CD4-positive, alpha-beta T cell (primary cell): ENCODE measurements at regions not wholly inside any gene's neighbourhood (a gene's known extent, or its start where the extent isn't known, plus 50 kb on each side); places are given as distances from the start of the nearest gene placed in this dataset.

Experiments used
- ATAC-seq: fragments of 200-7000 bp; cut with Tn5 transposase; one replicate; pipeline ENCODE4 v1.10.0; 2022; ENCODE audit warnings: mild to moderate bottlenecking; ENCODE audit not compliant: poor library complexity
- CTCF ChIA-PET: fragments of 350-600 bp; sonication (Branson Sonifier 250); formaldehyde crosslinking; loops from one replicate; lab custom pipeline; 2021; ENCODE audit warnings: antibody characterized with exemption, inconsistent platforms; lab: Charles Lee
- POLR2A ChIA-PET: fragments of 350-600 bp; sonication (Branson Sonifier 250); formaldehyde crosslinking; loops from one replicate; lab custom pipeline; 2021; ENCODE audit warnings: antibody characterized with exemption, inconsistent platforms; lab: Charles Lee
- DNase-seq, 14 experiments: peaks; one replicate each; pipeline ENCODE4 v3.0.0-alpha.2; 2013 to 2020; ENCODE audit warnings: mixed read lengths in 2 of 14
- H3K27ac ChIP-seq, 2 donors: one replicate each; pipeline versions ENCODE4 v1.5.1 to v1.7.0; 2013; ENCODE audit warnings: low read length in 2 of 2, low read depth in 1 of 2, mild to moderate bottlenecking in 1 of 2
- H3K27me3 ChIP-seq, 2 experiments: 1 replicate in 1 of 2; 2 replicates in 1 of 2; pipeline versions ENCODE4 v1.6.1 to v1.7.0; 2013; ENCODE audit warnings: low read length in 2 of 2, control low read depth in 1 of 2, mild to moderate bottlenecking in 1 of 2, moderate library complexity in 1 of 2; ENCODE audit not compliant: insufficient read depth in 2 of 2, control insufficient read depth in 1 of 2
- H3K36me3 ChIP-seq: one replicate; pipeline ENCODE4 v1.6.1; 2013; ENCODE audit warnings: low read length, control low read depth; ENCODE audit not compliant: insufficient read depth
- H3K4me1 ChIP-seq: one replicate; pipeline ENCODE4 v1.6.1; 2013; ENCODE audit warnings: low read length, control low read depth; ENCODE audit not compliant: insufficient read depth
- H3K4me3 ChIP-seq: one replicate; pipeline ENCODE4 v1.5.1; 2013; ENCODE audit warnings: mild to moderate bottlenecking, low read length, moderate library complexity
- H3K9me3 ChIP-seq, 2 experiments: 1 replicate in 1 of 2; 2 replicates in 1 of 2; pipeline versions ENCODE4 v1.6.1 to v1.7.0; 2013; ENCODE audit warnings: low read length in 2 of 2, mild to moderate bottlenecking in 2 of 2, control low read depth in 1 of 2, moderate library complexity in 1 of 2; ENCODE audit not compliant: control insufficient read depth in 1 of 2, insufficient read depth in 1 of 2
- H3K27ac Mint-ChIP-seq: one replicate; pipeline ENCODE4 v1.8.0; 2020; ENCODE audit warnings: mixed read lengths
- H3K27me3 Mint-ChIP-seq: one replicate; pipeline ENCODE4 v1.8.0; 2021; ENCODE audit warnings: mixed read lengths
- H3K36me3 Mint-ChIP-seq: one replicate; pipeline ENCODE4 v1.8.0; 2021; ENCODE audit warnings: low read depth, mixed read lengths
- H3K4me1 Mint-ChIP-seq: one replicate; pipeline ENCODE4 v1.8.0; 2021; ENCODE audit warnings: low read depth, mixed read lengths
- H3K4me3 Mint-ChIP-seq: one replicate; pipeline ENCODE4 v1.8.0; 2020; ENCODE audit warnings: mild to moderate bottlenecking, mixed read lengths
- H3K9me3 Mint-ChIP-seq: one replicate; pipeline ENCODE4 v1.8.0; 2020; ENCODE audit warnings: mixed read lengths
- CTCF ChIP-seq: fragments of 200-600 bp; IDR thresholded peaks from one replicate; pipeline ENCODE4 v1.8.0; 2022; ENCODE audit warnings: antibody characterized with exemption, mild to moderate bottlenecking
- intact Hi-C, 2 experiments: fragments of 100-400 bp; cut with DNase I in 1 of 2; cut with micrococcal nuclease in 1 of 2; formaldehyde crosslinking; loops; one replicate each; pipeline versions ENCODE4 v1.15.1 to v1.9.0; 2023 to 2025; cut with DNase I, micrococcal nuclease

- TF ChIP-seq CTCF: no peak
- no peaks in the 10 kb centered on the region for H3K9me3 ChIP-seq
- no peak overlapping the region for H3K4me3 ChIP-seq
- Mint-ChIP-seq H3K4me1 (no peaks in the 10 kb centered on the region), H3K36me3 (no peaks in the 10 kb centered on the region), H3K27me3 (no peaks in the 10 kb centered on the region), H3K27ac (no peak overlapping the region), H3K4me3 (no peak overlapping the region), H3K9me3 (no peaks in the 10 kb centered on the region)
- intact Hi-C loops: no loop called here
- no peak for ATAC-seq
- H3K4me1 ChIP-seq: no peaks in the 10 kb centered on the region
- no peaks in the 10 kb centered on the region for H3K27me3 ChIP-seq
- ChIA-PET CTCF (no interaction called here), POLR2A (no interaction called here)
- DNase-seq: no peak
- no peaks in the 10 kb centered on the region for H3K36me3 ChIP-seq
- H3K27ac ChIP-seq: no peak overlapping the region
These were observed 265.6 kb downstream of the PHF14 start for GRCh38 chr7:11239316-11239715.

- intact Hi-C loops: no loop called here
- H3K27me3 Mint-ChIP-seq: no peaks in the 10 kb centered on the region
- DNase-seq (no peak), ATAC-seq (no peak)
- ChIA-PET CTCF (no interaction called here), POLR2A (no interaction called here)
- no peaks in the 10 kb centered on the region for H3K4me1 Mint-ChIP-seq
- no peak for TF ChIP-seq CTCF
- no peaks in the 10 kb centered on the region for H3K9me3 ChIP-seq
- H3K4me3 Mint-ChIP-seq: no peak overlapping the region
- no peaks in the 10 kb centered on the region for H3K9me3 Mint-ChIP-seq
- H3K4me3 ChIP-seq: no peak overlapping the region
- no peaks in the 10 kb centered on the region for H3K27me3 ChIP-seq
- H3K27ac ChIP-seq: no peak overlapping the region
- H3K4me1 ChIP-seq: no peaks in the 10 kb centered on the region
- no peak overlapping the region for H3K27ac Mint-ChIP-seq
- H3K36me3 Mint-ChIP-seq: no peaks in the 10 kb centered on the region
- H3K36me3 ChIP-seq: no peaks in the 10 kb centered on the region
These were observed 270.1 kb downstream of the PHF14 start for GRCh38 chr7:11243739-11244138.

GRCh38 chr7:11244149-11244548, 270.5 kb downstream of the PHF14 start:
- CTCF ChIA-PET: no interaction called here
- no peaks in the 10 kb centered on the region for H3K27me3 Mint-ChIP-seq

More at GRCh38 chr7:11244149-11244548, 270.5 kb downstream of the PHF14 start:
- H3K27ac Mint-ChIP-seq: no peak overlapping the region
- POLR2A ChIA-PET: no interaction called here
- intact Hi-C loops: no loop called here
- no peak for DNase-seq
- Histone ChIP-seq H3K4me1 (no peaks in the 10 kb centered on the region), H3K27ac (no peak overlapping the region), H3K36me3 (no peaks in the 10 kb centered on the region), H3K9me3 (no peaks in the 10 kb centered on the region), H3K4me3 (no peak overlapping the region), H3K27me3 (no peaks in the 10 kb centered on the region)
- no peaks in the 10 kb centered on the region for H3K9me3 Mint-ChIP-seq
- no peak for ATAC-seq
- no peaks in the 10 kb centered on the region for H3K4me1 Mint-ChIP-seq
- no peaks in the 10 kb centered on the region for H3K36me3 Mint-ChIP-seq
- no peak overlapping the region for H3K4me3 Mint-ChIP-seq
- no peak for TF ChIP-seq CTCF
